ENCODE measurements at regions not wholly inside any gene's neighbourhood (a gene's known extent, or its start where the extent isn't known, plus 50 kb on each side); places are given as distances from the start of the nearest gene placed in this dataset.

DNA sequence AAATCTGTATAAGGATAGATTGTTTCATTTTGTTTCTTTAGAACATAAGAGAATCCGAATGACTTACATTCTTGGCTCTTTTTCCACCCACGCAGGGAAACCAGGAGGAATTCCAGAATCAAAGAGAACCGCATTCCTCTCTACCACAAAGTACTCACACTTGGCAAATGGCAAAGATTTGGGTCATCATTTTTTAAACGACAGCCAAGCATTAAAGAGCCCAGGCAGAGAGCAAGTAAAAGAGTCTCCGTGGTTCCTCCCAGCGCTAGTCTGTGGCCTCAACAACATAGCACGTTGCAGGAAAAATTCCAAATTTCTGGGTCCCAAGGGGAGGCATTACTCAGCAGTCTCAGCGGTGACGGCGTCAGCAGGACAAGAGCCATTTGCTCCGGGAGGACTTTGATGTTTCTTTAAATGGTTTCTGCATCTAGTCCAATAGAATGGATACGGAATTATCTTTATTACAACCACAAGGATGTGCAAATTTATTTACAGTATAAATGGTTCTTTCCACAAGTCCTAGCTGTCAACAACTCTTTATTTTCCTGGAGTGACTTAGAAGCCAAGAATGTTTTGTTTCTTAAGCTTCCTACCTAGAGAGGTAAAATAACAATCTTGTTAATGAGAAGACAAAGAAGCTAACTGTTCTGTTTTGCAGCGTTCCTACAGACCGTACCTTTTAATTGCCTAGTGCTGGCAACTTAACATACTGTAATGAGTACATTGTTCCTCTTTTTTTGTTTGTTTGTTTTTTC is 232.5 kb downstream of the SKIDA1 start:
- intact Hi-C loops (cut with DNase I; ENCODE audit: low total_unique reads) = no loop called here
- peak; percentile 79 for DNase-seq
- TF ChIP-seq POLR2A (IDR thresholded peaks at IDR 0.05) (no peak), CTCF (IDR thresholded peaks at IDR 0.05) (no peak)
- Histone ChIP-seq H3K36me3 (ENCODE audit: low read depth, missing control alignments) (no peaks in the 10 kb centered on the region), H3K9me3 (no peaks in the 10 kb centered on the region), H3K27me3 (no peaks in the 10 kb centered on the region), H3K4me1 (peaks cover 20% of the 10 kb centered on the region), H3K4me3 (no peak overlapping the region), H3K27ac (peak overlapping the region in 1 of 2 donors; percentile 74)
- WGBS, 2 donors = 0 to 4% methylated on average over 14 of the region's 14 CpGs

GRCh38 chr10:21290499-21291160 is 234.9 kb downstream of the SKIDA1 start:
- intact Hi-C loops (cut with DNase I; ENCODE audit: low total_unique reads) = no loop called here
- Histone ChIP-seq H3K36me3 (ENCODE audit: low read depth, missing control alignments) (no peaks in the 10 kb centered on the region), H3K4me3 (no peak overlapping the region), H3K4me1 (peaks cover 20% of the 10 kb centered on the region), H3K9me3 (no peaks in the 10 kb centered on the region), H3K27me3 (no peaks in the 10 kb centered on the region), H3K27ac (no peak overlapping the region)
- no peak for DNase-seq
- WGBS, 2 donors = 89 to 92% methylated on average over 2 of the region's 2 CpGs
- TF ChIP-seq POLR2A (IDR thresholded peaks at IDR 0.05) = no peak
- TF ChIP-seq CTCF (IDR thresholded peaks at IDR 0.05) = no peak

GRCh38 chr10:21289961-21290360 is 235.5 kb downstream of the SKIDA1 start:
- no peaks in the 10 kb centered on the region for H3K9me3 ChIP-seq
- no peak overlapping the region for H3K27ac ChIP-seq
- H3K4me1 ChIP-seq = peaks cover 20% of the 10 kb centered on the region
- 93 to 95% methylated on average over 1 of the region's 1 CpG for WGBS, 2 donors
- H3K36me3 ChIP-seq (ENCODE audit: low read depth, missing control alignments) = no peaks in the 10 kb centered on the region
- no peak overlapping the region for H3K4me3 ChIP-seq
- intact Hi-C loops (cut with DNase I; ENCODE audit: low total_unique reads) = loop anchor here (10.0 kb wide), 1 partner anchor 205 kb away; no protein-coding TSS in a partner anchor
- H3K27me3 ChIP-seq = no peaks in the 10 kb centered on the region
- TF ChIP-seq POLR2A (IDR thresholded peaks at IDR 0.05) (no peak), CTCF (IDR thresholded peaks at IDR 0.05) (no peak)
- no peak for DNase-seq

DNA sequence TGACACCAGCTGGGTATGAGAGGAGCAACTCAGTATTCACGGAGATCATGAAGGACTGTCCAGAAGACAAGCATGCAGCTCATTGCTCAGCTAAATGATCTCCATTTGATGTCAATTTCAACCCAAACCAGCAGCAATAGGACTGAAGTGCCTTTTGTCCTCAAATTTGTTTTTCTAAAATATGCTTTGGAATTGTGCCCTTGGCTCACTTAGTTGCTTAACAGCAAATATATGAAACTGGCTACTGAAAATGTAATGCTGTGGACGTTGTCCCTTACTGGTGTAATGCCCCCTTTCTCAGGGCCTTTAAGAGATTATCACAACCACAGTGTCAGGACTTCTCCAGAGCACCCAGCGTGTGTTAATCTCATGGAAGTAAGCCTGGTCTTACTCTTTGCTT is 236.2 kb downstream of the SKIDA1 start:
- no peaks in the 10 kb centered on the region for H3K36me3 ChIP-seq (ENCODE audit: low read depth, missing control alignments)
- WGBS, 2 donors = 64 to 77% methylated on average over 3 of the region's 3 CpGs
- no peaks in the 10 kb centered on the region for H3K9me3 ChIP-seq
- peaks cover 20% of the 10 kb centered on the region for H3K4me1 ChIP-seq
- intact Hi-C loops (cut with DNase I; ENCODE audit: low total_unique reads) = loop anchor here (10.0 kb wide), 1 partner anchor 206 kb away; no protein-coding TSS in a partner anchor
- H3K27me3 ChIP-seq = no peaks in the 10 kb centered on the region
- no peak overlapping the region for H3K4me3 ChIP-seq
- H3K27ac ChIP-seq = no peak overlapping the region
- DNase-seq = no peak
- TF ChIP-seq CTCF (IDR thresholded peaks at IDR 0.05) (no peak), POLR2A (IDR thresholded peaks at IDR 0.05) (no peak)
